WERI-Rb-1 (cell line): ENCODE measurements at regions not wholly inside any gene's neighbourhood (a gene's known extent, or its start where the extent isn't known, plus 50 kb on each side); places are given as distances from the start of the nearest gene placed in this dataset.

ENCODE experiments used
- DNase-seq: peaks from one replicate; pipeline ENCODE4 v3.0.0-alpha.2; 2020
- H3K27ac ChIP-seq: fragments of 250-450 bp; sonication (Bioruptor Pico); 2 replicates; pipeline ENCODE4 v1.5.1; 2020; ENCODE audit warnings: mild to moderate bottlenecking, moderate library complexity
- H3K27me3 ChIP-seq: fragments of 250-450 bp; sonication (Bioruptor Pico); 2 replicates; pipeline ENCODE4 v1.5.1; 2021; ENCODE audit warnings: mild to moderate bottlenecking, low read depth, moderate library complexity; ENCODE audit not compliant: insufficient read depth, severe bottlenecking
- H3K36me3 ChIP-seq: fragments of 250-450 bp; sonication (Bioruptor Pico); 2 replicates; pipeline ENCODE4 v1.5.1; 2020; ENCODE audit warnings: mild to moderate bottlenecking, moderate library complexity
- H3K4me3 ChIP-seq: 2 replicates; pipeline ENCODE4 v1.5.1; 2011; ENCODE audit warnings: low read depth, mild to moderate bottlenecking, control low read depth, low read length
- H3K9me3 ChIP-seq: fragments of 250-450 bp; sonication (Bioruptor Pico); 2 replicates; pipeline ENCODE4 v1.5.1; 2021; ENCODE audit warnings: mild to moderate bottlenecking, moderate library complexity; ENCODE audit not compliant: severe bottlenecking
- CTCF ChIP-seq: IDR thresholded peaks from 2 replicates; pipeline ENCODE4 v1.5.1; 2011; ENCODE audit warnings: low read depth, mild to moderate bottlenecking, control low read depth, inconsistent platforms, low read length

DNA sequence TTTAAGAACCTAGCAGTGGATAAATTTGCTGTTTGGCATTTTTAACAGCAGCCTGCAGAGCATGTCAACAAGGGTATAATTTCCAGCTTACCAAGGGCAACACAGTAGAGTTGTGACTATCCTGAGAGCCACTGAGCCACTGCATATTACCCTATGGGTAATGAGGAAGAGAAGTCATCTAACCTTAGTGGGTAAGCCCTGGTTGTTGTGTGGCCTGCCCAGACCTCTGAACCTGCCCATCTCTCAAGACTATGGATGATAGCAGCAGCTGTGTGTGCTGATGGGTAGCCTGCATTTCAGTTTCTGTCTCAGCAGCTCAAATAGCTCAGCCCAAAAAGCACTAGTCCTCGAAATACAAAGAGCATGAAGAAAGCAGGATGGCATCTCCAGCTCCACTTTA, 56.1 kb upstream of the PIP5K1B start:
- no peak for DNase-seq
- H3K36me3 ChIP-seq = no peaks in the 10 kb centered on the region
- no peak for TF ChIP-seq CTCF
- H3K4me3 ChIP-seq = no peak overlapping the region
- H3K9me3 ChIP-seq = no peaks in the 10 kb centered on the region
- H3K27ac ChIP-seq = no peak overlapping the region
- peaks cover 58% of the 10 kb centered on the region for H3K27me3 ChIP-seq

DNA sequence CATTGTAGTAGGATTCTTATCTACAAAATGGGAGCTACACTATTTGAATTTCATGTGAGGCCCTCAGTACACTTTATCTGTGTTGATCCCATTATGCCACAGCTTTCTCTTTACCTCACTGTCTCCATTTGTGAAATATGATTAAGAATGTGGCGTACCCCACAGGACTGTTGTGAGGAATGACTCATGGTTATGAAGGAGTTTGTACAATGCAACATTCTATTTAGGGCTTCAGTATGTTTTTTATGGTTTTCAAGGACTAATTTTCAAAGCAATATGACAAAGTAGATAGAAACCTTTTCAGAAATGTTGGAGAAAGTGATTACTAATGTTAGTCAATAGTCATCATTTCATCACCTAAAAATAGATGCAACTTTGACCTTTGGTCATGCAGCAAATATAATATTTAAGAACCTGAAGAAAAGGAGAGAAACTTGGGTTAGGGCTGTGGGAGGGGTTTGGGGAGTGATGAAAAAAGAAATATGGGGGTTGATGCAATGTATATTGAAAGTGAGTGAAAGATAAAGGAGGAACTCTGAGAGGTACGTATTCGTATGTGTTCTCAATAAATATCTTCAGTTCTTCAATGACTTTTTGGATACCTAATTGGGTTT, 53.7 kb upstream of the PIP5K1B start:
- no peak for DNase-seq
- Histone ChIP-seq H3K4me3 (no peak overlapping the region), H3K27me3 (peaks cover 46% of the 10 kb centered on the region), H3K9me3 (no peaks in the 10 kb centered on the region), H3K36me3 (no peaks in the 10 kb centered on the region), H3K27ac (no peak overlapping the region)
- TF ChIP-seq CTCF = no peak

DNA sequence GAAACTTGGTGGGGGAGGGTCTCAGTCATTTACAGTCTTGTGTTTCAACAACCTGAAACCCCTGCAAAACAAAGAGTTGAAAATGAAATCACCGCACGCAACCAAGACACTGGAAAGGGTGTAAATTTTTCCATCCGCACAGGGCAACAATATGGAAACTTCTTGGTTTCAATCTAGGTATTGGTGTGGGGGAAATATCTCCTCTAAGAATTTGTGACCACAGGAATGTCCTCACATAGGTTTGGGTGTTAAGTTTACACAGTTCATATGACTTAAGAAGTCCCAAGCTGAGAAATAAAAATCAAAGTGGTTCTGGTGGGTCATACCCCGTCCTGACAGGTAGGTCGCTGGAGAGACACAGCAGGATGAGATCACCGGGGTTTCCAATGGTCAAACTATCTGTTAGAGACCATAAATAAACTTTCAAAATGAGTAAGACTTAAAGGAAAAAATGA, 51.9 kb upstream of the PIP5K1B start:
- DNase-seq = no peak
- H3K9me3 ChIP-seq = no peaks in the 10 kb centered on the region
- H3K4me3 ChIP-seq = no peak overlapping the region
- no peak for TF ChIP-seq CTCF
- no peaks in the 10 kb centered on the region for H3K36me3 ChIP-seq
- peaks cover 45% of the 10 kb centered on the region for H3K27me3 ChIP-seq
- H3K27ac ChIP-seq = no peak overlapping the region

- no peak for DNase-seq
- peaks cover 47% of the 10 kb centered on the region for H3K27me3 ChIP-seq
- H3K9me3 ChIP-seq = no peaks in the 10 kb centered on the region
- no peaks in the 10 kb centered on the region for H3K36me3 ChIP-seq
- no peak overlapping the region for H3K27ac ChIP-seq
- no peak for TF ChIP-seq CTCF
- no peak overlapping the region for H3K4me3 ChIP-seq
Measured at GRCh38 chr9:68654075-68654474, 51.0 kb upstream of the PIP5K1B start.
